H1 (cell line): ENCODE measurements at regions not wholly inside any gene's neighbourhood (a gene's known extent, or its start where the extent isn't known, plus 50 kb on each side); places are given as distances from the start of the nearest gene placed in this dataset.

ENCODE experiments used
- CTCF ChIP-seq, 3 experiments: IDR thresholded peaks; 1 replicate in 2 of 3; 2 replicates in 1 of 3; pipeline versions ENCODE4 v1.5.1 to v1.6.1; 2011; ENCODE audit warnings: low read length in 3 of 3, mild to moderate bottlenecking in 3 of 3, inconsistent platforms in 2 of 3, low read depth in 1 of 3, moderate library complexity in 1 of 3; ENCODE audit not compliant: insufficient read depth in 1 of 3; ENCODE audit errors: control extremely low read depth in 1 of 3
- RBBP5 ChIP-seq: IDR thresholded peaks from 2 replicates; pipeline ENCODE4 v1.7.1; 2012; ENCODE audit warnings: low read depth, mild to moderate bottlenecking, inconsistent platforms, low read length, moderate library complexity, borderline replicate concordance
- SIRT6 ChIP-seq: IDR thresholded peaks from one replicate; pipeline ENCODE4 v1.7.1; 2012; ENCODE audit warnings: low read length, inconsistent platforms

GRCh38 chr9:85334228-85334627 is 407.5 kb downstream of the AGTPBP1 start:
- TF ChIP-seq SIRT6: no peak
- no peak for TF ChIP-seq RBBP5
- no peak for TF ChIP-seq CTCF (IDR thresholded peaks at IDR 0.05; ENCODE audit: control extremely low read depth in 1 of 3, insufficient read depth in 1 of 3, low read depth in 1 of 3, low read length in 3 of 3)
